ENCODE measurements at regions not wholly inside any gene's neighbourhood (a gene's known extent, or its start where the extent isn't known, plus 50 kb on each side); places are given as distances from the start of the nearest gene placed in this dataset.
"Not testable (repeated sequence)": the region's sequence is repeated elsewhere in the genome, so short reads cannot be mapped to it uniquely, and the experiment has no call there.

GRCh38 chr10:80938903-80939302 is 401.2 kb downstream of the SH2D4B start:
- DNase-seq (ENCODE audit: extremely low read depth in 1 of 2, low read depth in 1 of 2): no peak

- DNase-seq (ENCODE audit: extremely low read depth in 1 of 2, low read depth in 1 of 2): no peak
Measured at GRCh38 chr10:80945264-80945880, 407.7 kb downstream of the SH2D4B start.

DNA sequence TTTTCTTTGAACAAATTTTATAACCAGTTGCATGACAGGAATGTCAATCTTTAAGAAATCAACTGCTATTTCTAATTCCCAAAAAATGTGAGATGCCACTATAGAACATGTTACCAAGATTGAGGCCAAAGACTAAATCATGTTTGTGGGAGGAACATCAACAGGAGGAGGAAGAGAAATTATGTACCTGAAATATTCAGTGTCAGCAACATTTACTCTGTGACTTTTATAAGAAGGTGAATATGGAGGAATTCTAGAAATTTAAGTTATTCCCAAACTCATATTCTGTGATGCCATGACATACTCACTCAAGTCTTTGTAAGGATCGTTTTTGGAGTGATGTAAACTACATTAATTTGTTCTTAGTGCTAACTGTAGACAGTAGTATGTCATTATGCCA is 408.4 kb downstream of the SH2D4B start:
- no peak for DNase-seq (ENCODE audit: extremely low read depth in 1 of 2, low read depth in 1 of 2)

DNA sequence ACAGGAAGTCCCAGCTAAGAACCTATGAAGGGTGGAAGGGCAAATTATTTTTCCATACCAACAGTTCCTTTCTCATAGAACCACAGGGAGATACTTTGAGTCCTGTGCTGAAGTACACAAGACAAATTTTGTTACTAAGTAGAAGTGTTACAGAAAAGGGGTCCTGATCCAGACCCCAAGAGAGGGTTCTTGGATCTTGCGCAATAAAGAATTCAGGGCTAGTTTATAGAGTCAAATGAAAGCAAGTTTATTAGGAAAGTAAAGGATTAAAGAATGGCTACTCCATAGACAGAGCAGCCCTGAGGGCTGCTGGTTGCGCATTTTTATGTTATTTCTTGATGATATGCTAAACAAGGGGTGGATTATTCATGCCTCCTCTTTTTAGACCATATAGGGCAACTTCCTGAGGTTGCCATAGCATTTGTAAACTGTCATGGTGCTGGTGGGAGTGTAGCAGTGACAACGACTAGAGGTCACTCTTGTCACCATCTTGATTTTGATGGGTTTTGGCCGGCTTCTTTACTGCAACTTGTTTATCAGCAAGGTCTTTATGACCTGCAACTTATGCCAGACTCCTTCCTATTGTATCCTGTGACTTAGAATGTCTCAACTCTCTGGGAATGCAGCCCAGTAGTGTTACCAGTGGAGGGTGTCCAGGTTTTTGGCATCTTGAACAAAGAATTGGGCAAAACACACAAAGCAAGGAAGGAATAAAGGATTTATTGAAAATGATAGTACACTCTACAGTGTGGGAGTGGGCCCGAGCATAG is 409.4 kb downstream of the SH2D4B start:
- no peak for DNase-seq (ENCODE audit: extremely low read depth in 1 of 2, low read depth in 1 of 2)

DNA sequence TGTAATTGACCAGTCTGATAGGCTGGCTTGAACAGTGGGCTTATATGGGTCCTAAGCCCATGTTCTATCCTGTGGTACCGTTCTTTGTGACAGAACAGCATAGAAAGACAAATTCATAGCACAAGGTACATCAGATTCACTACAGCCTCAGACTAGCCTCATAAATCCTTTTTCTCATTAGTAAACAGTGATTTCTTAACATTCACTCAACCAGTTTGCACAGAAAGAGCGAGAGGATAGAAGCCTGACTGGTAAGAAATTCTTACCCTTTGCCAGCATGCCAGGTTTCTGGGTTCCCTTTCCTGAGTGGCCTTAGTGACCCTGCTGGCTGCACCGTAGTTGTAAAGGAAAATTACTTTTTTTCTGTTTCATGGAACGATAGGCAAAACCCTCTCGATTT is 412.1 kb downstream of the SH2D4B start:
- DNase-seq (ENCODE audit: extremely low read depth in 1 of 2, low read depth in 1 of 2): no peak

- DNase-seq (ENCODE audit: extremely low read depth in 1 of 2, low read depth in 1 of 2): no peak
Measured at GRCh38 chr10:80952436-80952835, 414.7 kb downstream of the SH2D4B start.

- DNase-seq (ENCODE audit: extremely low read depth in 1 of 2, low read depth in 1 of 2): no peak
Measured at GRCh38 chr10:80957161-80957560, 419.5 kb downstream of the SH2D4B start.

- no peak for DNase-seq (ENCODE audit: extremely low read depth in 1 of 2, low read depth in 1 of 2)
Measured at GRCh38 chr10:80964179-80964578, 426.5 kb downstream of the SH2D4B start.

GRCh38 chr10:80964955-80965614 is 427.4 kb downstream of the SH2D4B start:
- no peak for DNase-seq (ENCODE audit: extremely low read depth in 1 of 2, low read depth in 1 of 2)

DNA sequence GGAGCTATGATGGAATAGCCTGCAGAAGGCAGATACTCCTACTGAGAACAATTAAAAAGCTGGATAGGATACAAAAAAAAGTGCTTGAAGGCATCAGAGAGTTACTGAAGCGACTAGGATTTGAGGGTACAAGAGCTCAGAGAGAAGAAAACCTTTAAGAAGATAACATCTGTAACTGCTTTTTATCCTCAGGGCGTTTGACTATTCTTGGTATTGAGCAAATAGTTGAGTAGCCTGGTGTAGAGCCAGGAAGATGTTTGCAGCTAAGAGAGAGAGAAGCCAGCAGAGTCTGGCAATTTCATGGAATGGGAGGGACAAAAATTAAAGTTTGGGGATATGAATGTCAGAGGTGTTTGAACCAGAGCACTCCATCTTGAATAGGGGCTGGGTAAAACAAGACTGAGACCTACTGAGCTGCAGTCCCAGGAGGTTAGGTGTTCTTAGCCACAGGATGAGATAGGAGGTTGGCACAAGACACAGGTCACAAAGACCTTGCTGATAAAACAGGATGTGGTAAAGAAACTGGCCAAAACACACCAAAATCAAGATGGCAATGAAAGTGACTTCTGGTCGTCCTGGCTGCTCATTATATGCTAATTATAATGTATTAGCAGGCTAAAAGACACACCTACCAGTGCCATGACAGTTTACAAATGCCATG is 428.8 kb downstream of the SH2D4B start:
- no peak for DNase-seq (ENCODE audit: extremely low read depth in 1 of 2, low read depth in 1 of 2)

DNA sequence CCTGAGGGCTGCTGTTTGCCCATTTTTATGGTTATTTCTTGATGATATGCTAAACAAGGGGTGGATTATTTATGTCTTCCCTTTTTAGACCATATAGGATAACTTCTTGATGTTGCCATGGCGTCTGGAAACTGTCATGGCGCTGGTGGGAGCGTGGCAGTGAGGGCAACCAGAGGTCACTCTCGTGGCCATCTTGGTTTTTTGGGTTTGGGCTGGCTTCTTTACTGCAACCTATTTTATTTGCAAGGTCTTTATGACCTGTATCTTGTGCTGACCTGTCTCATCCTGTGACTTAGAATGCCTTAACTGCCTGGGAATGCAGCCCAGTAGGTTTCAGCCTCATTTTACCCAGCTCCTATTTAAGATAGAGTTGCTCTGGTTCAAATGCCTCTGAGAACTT is 429.7 kb downstream of the SH2D4B start:
- DNase-seq (ENCODE audit: extremely low read depth in 1 of 2, low read depth in 1 of 2): not testable (repeated sequence)

DNA sequence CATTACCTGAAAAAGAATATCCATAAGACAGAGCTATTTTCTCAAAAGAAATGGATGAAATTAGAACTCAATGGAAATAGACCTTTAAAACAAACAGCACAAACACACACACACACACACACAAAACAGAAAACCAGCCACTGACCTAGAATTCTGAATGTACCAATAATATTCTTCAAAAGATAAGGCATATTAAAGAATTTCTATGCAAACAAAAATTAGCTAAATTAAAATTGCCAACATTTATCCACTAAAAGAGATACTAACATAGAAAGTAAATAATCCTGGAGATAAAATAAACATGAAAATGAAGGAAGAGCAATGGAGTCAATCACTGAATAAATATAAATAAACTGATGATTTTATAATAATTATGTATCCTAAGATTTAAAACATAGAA is 431.2 kb downstream of the SH2D4B start:
- DNase-seq (ENCODE audit: extremely low read depth in 1 of 2, low read depth in 1 of 2): no peak

GRCh38 chr10:80971461-80971860 is 433.8 kb downstream of the SH2D4B start:
- no peak for DNase-seq (ENCODE audit: extremely low read depth in 1 of 2, low read depth in 1 of 2)

- no peak for DNase-seq (ENCODE audit: extremely low read depth in 1 of 2, low read depth in 1 of 2)
Measured at GRCh38 chr10:80976658-80977057, 439.0 kb downstream of the SH2D4B start.

DNA sequence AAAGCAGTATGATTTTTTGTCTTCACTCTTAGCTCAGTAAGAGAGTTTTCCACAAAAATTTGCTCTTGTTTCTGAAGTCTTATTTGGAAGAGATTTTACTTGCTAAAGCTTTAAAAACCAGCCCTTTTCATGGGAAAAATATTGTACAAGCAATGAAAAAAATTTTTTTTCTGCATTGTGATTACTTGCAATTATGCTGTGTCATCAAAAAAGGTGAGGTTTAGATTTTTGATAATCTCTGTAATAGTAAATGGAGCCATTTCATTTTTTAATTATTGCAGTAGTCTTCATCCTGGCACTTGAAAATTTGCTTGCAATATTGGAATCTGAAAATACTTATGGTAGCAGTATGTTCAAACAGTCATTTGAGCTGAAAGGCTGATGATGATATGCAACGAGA is 447.4 kb downstream of the SH2D4B start:
- no peak for DNase-seq (ENCODE audit: extremely low read depth in 1 of 2, low read depth in 1 of 2)

DNA sequence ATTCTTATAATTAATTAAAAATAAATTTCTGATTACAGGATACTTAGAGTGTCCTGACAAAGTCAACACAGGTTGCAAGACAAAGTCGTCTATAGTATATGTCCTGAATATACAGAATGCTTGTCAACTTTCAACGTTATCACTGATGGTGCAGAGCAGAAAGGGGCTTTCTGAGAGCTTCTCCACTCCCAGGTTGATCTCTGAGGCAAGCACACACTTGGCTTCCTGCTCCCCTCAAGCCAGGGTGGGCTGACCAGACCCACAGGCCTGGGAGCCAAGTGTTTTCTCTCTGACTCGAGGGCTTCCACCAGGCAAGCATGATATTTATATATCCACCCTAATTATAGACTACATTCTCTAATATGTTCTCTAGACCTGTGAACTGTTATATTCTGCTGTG is 448.9 kb downstream of the SH2D4B start:
- DNase-seq (ENCODE audit: extremely low read depth in 1 of 2, low read depth in 1 of 2): no peak

- DNase-seq (ENCODE audit: extremely low read depth in 1 of 2, low read depth in 1 of 2): no peak
Measured at GRCh38 chr10:80988755-80989154, 451.1 kb downstream of the SH2D4B start.

DNA sequence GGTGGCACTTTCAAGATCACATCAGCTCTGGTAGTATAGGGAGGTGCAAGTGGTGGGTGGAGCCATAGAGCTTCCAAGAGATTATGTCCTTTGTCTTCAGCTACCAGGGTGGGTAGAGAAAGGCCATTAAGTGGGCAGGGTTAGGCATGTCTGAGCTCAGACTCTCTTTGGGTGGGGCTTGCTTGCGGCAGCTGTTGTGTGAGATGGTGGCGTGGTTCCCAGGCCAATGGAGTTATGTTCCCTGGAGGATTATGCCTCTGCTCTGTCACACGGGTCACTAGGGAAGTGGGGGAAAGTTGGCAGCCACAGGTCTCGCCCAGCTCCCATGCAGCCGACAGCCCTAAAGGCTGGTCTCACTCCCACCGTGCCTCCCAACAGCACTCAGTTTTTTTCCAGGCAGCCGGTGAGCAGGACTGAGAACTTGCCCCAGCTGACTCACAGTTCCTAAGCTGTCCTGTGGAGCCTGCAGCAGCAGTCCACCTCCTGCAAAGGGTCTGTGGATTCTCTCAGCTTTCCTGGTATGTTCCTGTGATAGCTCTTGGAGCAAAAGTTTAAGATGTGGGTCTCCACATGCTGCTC is 459.0 kb downstream of the SH2D4B start:
- DNase-seq (ENCODE audit: extremely low read depth in 1 of 2, low read depth in 1 of 2): no peak

GRCh38 chr10:81000781-81001180 is 463.1 kb downstream of the SH2D4B start:
- DNase-seq (ENCODE audit: extremely low read depth in 1 of 2, low read depth in 1 of 2): no peak

DNA sequence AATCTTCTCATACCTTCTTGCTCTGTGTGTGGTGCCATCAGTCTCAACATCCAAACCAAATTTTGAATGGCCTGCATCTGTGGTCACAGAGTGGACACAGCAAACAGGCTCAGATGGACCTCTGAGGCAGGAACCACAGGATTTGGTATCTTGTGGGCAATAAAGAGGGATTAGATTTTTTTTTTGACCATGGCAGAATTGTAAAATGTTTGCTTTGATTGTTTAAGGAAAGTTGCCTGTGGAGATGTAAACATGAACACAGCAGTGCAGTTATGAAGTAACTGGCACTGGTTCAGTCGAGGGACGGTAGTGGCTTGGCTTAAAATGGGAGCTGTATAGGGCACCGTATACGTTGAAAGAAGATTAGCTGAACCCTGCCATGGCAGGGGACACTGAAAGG is 464.7 kb downstream of the SH2D4B start:
- no peak for DNase-seq (ENCODE audit: extremely low read depth in 1 of 2, low read depth in 1 of 2)

GRCh38 chr10:81007872-81008271 is 470.2 kb downstream of the SH2D4B start:
- no peak for DNase-seq (ENCODE audit: extremely low read depth in 1 of 2, low read depth in 1 of 2)
